ENCODE measurements at regions not wholly inside any gene's neighbourhood (a gene's known extent, or its start where the extent isn't known, plus 50 kb on each side); places are given as distances from the start of the nearest gene placed in this dataset.

GRCh38 chr5:97641081-97641480 is 458.0 kb upstream of the RIOK2 start:
- no peak for FAIRE-seq
- DNase-seq (ENCODE audit: insufficient read length, low spot score): no peak
- TF ChIP-seq CTCF (IDR thresholded peaks at IDR 0.05; ENCODE audit: insufficient read depth, missing control alignments): no peak

- no peak for TF ChIP-seq CTCF (IDR thresholded peaks at IDR 0.05; ENCODE audit: insufficient read depth, missing control alignments)
- DNase-seq (ENCODE audit: insufficient read length, low spot score): no peak
- FAIRE-seq: no peak
Measured at GRCh38 chr5:97644206-97644605, 461.2 kb upstream of the RIOK2 start.

- FAIRE-seq (no peak), DNase-seq (ENCODE audit: insufficient read length, low spot score) (no peak)
- no peak for TF ChIP-seq CTCF (IDR thresholded peaks at IDR 0.05; ENCODE audit: insufficient read depth, missing control alignments)
Measured at GRCh38 chr5:97644896-97645295, 461.8 kb upstream of the RIOK2 start.

DNA sequence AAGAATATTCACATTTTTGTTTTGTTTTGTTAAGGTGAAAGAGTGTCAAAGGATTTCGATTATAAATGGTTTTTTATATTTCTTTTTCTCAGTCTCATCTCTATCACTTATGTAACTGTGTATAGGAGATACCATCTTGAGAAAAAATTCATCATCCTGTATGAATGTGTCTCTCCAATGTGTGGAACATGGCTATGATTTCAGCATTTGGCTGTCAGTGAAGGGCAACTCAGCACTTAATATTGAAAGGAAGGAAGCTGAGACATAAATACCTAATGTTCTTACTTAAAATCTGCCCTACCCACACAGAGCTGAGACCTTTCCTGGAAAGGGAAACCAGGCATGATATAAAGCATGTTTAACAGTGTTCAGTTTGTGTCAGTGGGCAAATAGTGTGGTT is 474.2 kb upstream of the RIOK2 start:
- FAIRE-seq (no peak), DNase-seq (ENCODE audit: insufficient read length, low spot score) (no peak)
- no peak for TF ChIP-seq CTCF (IDR thresholded peaks at IDR 0.05; ENCODE audit: insufficient read depth, missing control alignments)

- DNase-seq (ENCODE audit: insufficient read length, low spot score): no peak
- no peak for TF ChIP-seq CTCF (IDR thresholded peaks at IDR 0.05; ENCODE audit: insufficient read depth, missing control alignments)
- no peak for FAIRE-seq
Measured at GRCh38 chr5:97658116-97658900, 475.3 kb upstream of the RIOK2 start.

GRCh38 chr5:97666783-97667182 is 483.7 kb upstream of the RIOK2 start:
- TF ChIP-seq CTCF (IDR thresholded peaks at IDR 0.05; ENCODE audit: insufficient read depth, missing control alignments): no peak
- DNase-seq (ENCODE audit: insufficient read length, low spot score) (no peak), FAIRE-seq (no peak)

- DNase-seq (ENCODE audit: insufficient read length, low spot score) (no peak), FAIRE-seq (no peak)
Measured at GRCh38 chr5:97670447-97670846, 487.4 kb upstream of the RIOK2 start.

More at GRCh38 chr5:97670447-97670846, 487.4 kb upstream of the RIOK2 start:
- TF ChIP-seq CTCF (IDR thresholded peaks at IDR 0.05; ENCODE audit: insufficient read depth, missing control alignments): no peak
